Gastrocnemius medialis (tissue), 4 donors: ENCODE measurements at regions not wholly inside any gene's neighbourhood (a gene's known extent, or its start where the extent isn't known, plus 50 kb on each side); places are given as distances from the start of the nearest gene placed in this dataset.

Source experiments
- ATAC-seq, 2 donors: fragments of 150-250 bp; one replicate each; pipeline ENCODE4 v1.9.1; 2016
- DNase-seq, 2 donors: peaks; one replicate each; pipeline ENCODE4 v3.0.0-alpha.2; 2019
- H3K27ac ChIP-seq, 4 donors: fragments of 200-600 bp; sonication (generic); 1 replicate in 1 of 4; 2 replicates in 3 of 4; pipeline ENCODE4 v1.5.1; 2016 to 2018; ENCODE audit warnings: mild to moderate bottlenecking in 2 of 4, moderate library complexity in 1 of 4
- H3K27me3 ChIP-seq, 3 donors: fragments of 200-600 bp; sonication (generic) in 2 of 3; 1 replicate in 1 of 3; 2 replicates in 2 of 3; pipeline versions ENCODE4 v1.5.1 to v1.6.0; 2016 to 2019; ENCODE audit warnings: mild to moderate bottlenecking in 1 of 3, moderate library complexity in 1 of 3
- H3K36me3 ChIP-seq, 2 donors: fragments of 200-600 bp; sonication (generic) in 1 of 2; one replicate each; pipeline ENCODE4 v1.5.1; 2017 to 2018
- H3K4me1 ChIP-seq, 2 donors: fragments of 200-600 bp; sonication (generic) in 1 of 2; one replicate each; pipeline ENCODE4 v1.5.1; 2016 to 2017; ENCODE audit warnings: mild to moderate bottlenecking in 2 of 2
- H3K4me3 ChIP-seq, 4 donors: fragments of 200-600 bp; sonication (generic) in 3 of 4; 1 replicate in 1 of 4; 2 replicates in 3 of 4; pipeline ENCODE4 v1.5.1; 2016 to 2019; ENCODE audit warnings: mild to moderate bottlenecking in 2 of 4
- H3K9me3 ChIP-seq, 3 donors: fragments of 200-600 bp; sonication (generic) in 2 of 3; 1 replicate in 1 of 3; 2 replicates in 2 of 3; pipeline ENCODE4 v1.5.1; 2016 to 2019
- CTCF ChIP-seq, 5 experiments: fragments of 450-650 bp in 3 of 5; fragments of 200-600 bp in 2 of 5; sonication (generic) in 2 of 5; IDR thresholded peaks in 4 of 5; conservative IDR thresholded peaks in 1 of 5; 1 replicate in 4 of 5; 2 replicates in 1 of 5; pipeline ENCODE4 v1.5.1; 2016 to 2019; ENCODE audit warnings: antibody characterized with exemption in 5 of 5, mild to moderate bottlenecking in 3 of 5, moderate library complexity in 3 of 5
- POLR2A ChIP-seq, 2 donors: fragments of 450-650 bp; IDR thresholded peaks; one replicate each; pipeline ENCODE4 v1.6.1; 2017; ENCODE audit warnings: antibody characterized with exemption in 2 of 2, mild to moderate bottlenecking in 2 of 2, moderate library complexity in 2 of 2
- in situ Hi-C, 4 donors: fragments of 200-750 bp; cut with MboI; loops; one replicate each; pipeline versions ENCODE4 v1.15.0 to v1.8.0; 2017; ENCODE audit warnings: low sequenced_read_pairs in 4 of 4
- intact Hi-C: fragments of 100-400 bp; cut with DNase I; formaldehyde crosslinking; loops from one replicate; pipeline ENCODE4 v1.15.1; 2023; ENCODE audit warnings: low total_unique reads

GRCh38 chr16:14337303-14338191 is 266.4 kb downstream of the MRTFB start:
- in situ Hi-C loops = no loop called here
- intact Hi-C loops = no loop called here
- Histone ChIP-seq H3K27me3 (no peaks in the 10 kb centered on the region), H3K4me1 (peaks cover 5 to 19% of the 10 kb centered on the region in 2 donors), H3K27ac (peak overlapping the region in 3 of 4 donors; percentile 49 to 68 (median 54)), H3K9me3 (no peaks in the 10 kb centered on the region), H3K4me3 (peak overlapping the region in 2 of 4 donors; percentile 10 to 25), H3K36me3 (no peaks in the 10 kb centered on the region)
- DNase-seq = no peak
- TF ChIP-seq CTCF (IDR thresholded peaks at IDR 0.05 in 4 of 5, conservative IDR thresholded peaks at IDR 0.05 in 1 of 5) (no peak), POLR2A (IDR thresholded peaks at IDR 0.05) (no peak)
- peak in 1 of 2 donors; percentile 34 for ATAC-seq

DNA sequence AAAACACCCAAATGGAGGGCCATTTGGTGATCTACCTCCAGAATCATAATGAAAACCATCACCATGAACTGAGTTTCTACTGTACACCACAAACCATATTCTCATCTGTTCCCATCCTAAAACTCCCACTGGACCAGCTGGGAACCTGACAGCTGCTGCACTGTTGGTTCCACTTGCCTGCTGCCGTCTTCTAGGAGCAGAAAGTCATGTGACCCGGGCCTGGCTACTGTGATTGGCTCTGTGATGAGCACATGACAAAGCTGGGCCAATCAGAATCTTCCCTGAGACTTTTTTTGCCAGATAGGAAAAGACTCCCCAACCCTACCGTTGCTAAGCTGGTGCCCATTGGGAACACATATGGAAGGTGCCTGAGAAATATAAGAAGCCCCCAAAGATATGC is 264.2 kb downstream of the MRTFB start:
- intact Hi-C loops = no loop called here
- H3K9me3 ChIP-seq = no peaks in the 10 kb centered on the region
- ATAC-seq (no peak), DNase-seq (no peak)
- no peak overlapping the region for H3K4me3 ChIP-seq
- H3K4me1 ChIP-seq = peaks cover 0 to 16% of the 10 kb centered on the region in 2 donors
- H3K27ac ChIP-seq = no peak overlapping the region
- H3K27me3 ChIP-seq = no peaks in the 10 kb centered on the region
- no peak for TF ChIP-seq POLR2A (IDR thresholded peaks at IDR 0.05)
- H3K36me3 ChIP-seq = no peaks in the 10 kb centered on the region
- in situ Hi-C loops = no loop called here

- in situ Hi-C loops (no loop called here), intact Hi-C loops (no loop called here)
- Histone ChIP-seq H3K4me1 (peaks cover 0 to 16% of the 10 kb centered on the region in 2 donors), H3K9me3 (no peaks in the 10 kb centered on the region), H3K4me3 (no peak overlapping the region), H3K27me3 (no peaks in the 10 kb centered on the region), H3K27ac (no peak overlapping the region), H3K36me3 (no peaks in the 10 kb centered on the region)
- TF ChIP-seq CTCF (IDR thresholded peaks at IDR 0.05 in 4 of 5, conservative IDR thresholded peaks at IDR 0.05 in 1 of 5) (no peak), POLR2A (IDR thresholded peaks at IDR 0.05) (no peak)
- DNase-seq (no peak), ATAC-seq (no peak)
Measured at GRCh38 chr16:14334366-14335080, 263.4 kb downstream of the MRTFB start.

- DNase-seq = no peak
- Histone ChIP-seq H3K4me1 (peaks cover 0 to 11% of the 10 kb centered on the region in 2 donors), H3K4me3 (no peak overlapping the region), H3K9me3 (no peaks in the 10 kb centered on the region), H3K36me3 (peaks cover 0 to 3% of the 10 kb centered on the region in 2 donors), H3K27ac (no peak overlapping the region), H3K27me3 (no peaks in the 10 kb centered on the region)
- ATAC-seq = no peak
- in situ Hi-C loops (no loop called here), intact Hi-C loops (no loop called here)
- TF ChIP-seq CTCF (IDR thresholded peaks at IDR 0.05 in 4 of 5, conservative IDR thresholded peaks at IDR 0.05 in 1 of 5) = no peak
- no peak for TF ChIP-seq POLR2A (IDR thresholded peaks at IDR 0.05)
Measured at GRCh38 chr16:14333361-14333760, 262.2 kb downstream of the MRTFB start.

DNA sequence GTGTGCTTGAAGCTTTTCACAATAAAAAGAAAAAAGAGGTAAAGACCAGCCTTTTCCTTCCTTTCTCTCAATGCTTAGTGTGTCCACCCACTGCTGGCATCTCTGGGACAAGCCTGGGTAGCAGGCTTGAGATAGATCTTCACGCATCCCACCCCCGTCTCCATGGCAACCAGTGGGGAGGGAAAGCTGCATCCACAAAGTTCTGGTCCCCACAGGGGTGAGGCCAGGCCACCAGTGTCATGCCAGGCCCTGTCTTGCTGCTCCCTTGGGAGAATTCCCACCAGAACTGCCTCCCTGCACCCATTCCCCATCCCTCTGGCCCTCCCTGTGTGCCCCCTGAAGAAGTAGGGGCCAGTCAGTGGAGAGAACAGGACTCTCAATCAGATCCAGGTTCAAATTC is 259.9 kb downstream of the MRTFB start:
- TF ChIP-seq POLR2A (IDR thresholded peaks at IDR 0.05) (no peak), CTCF (IDR thresholded peaks at IDR 0.05 in 4 of 5, conservative IDR thresholded peaks at IDR 0.05 in 1 of 5) (no peak)
- in situ Hi-C loops = no loop called here
- H3K9me3 ChIP-seq = no peaks in the 10 kb centered on the region
- no peak overlapping the region for H3K27ac ChIP-seq
- ATAC-seq (no peak), DNase-seq (no peak)
- intact Hi-C loops = no loop called here
- H3K4me3 ChIP-seq = no peak overlapping the region
- H3K36me3 ChIP-seq = peaks cover 0 to 10% of the 10 kb centered on the region in 2 donors
- no peaks in the 10 kb centered on the region for H3K27me3 ChIP-seq
- H3K4me1 ChIP-seq = peaks cover 5 to 8% of the 10 kb centered on the region in 2 donors
